Progenitor cell of endocrine pancreas (in vitro differentiated cells): ENCODE measurements at regions not wholly inside any gene's neighbourhood (a gene's known extent, or its start where the extent isn't known, plus 50 kb on each side); places are given as distances from the start of the nearest gene placed in this dataset.
"Not testable (repeated sequence)": the region's sequence is repeated elsewhere in the genome, so short reads cannot be mapped to it uniquely, and the experiment has no call there.

Experiments used
- DNase-seq: peaks from one replicate; pipeline ENCODE4 v3.0.0; 2021; ENCODE audit warnings: low spot score; ENCODE audit not compliant: unreplicated experiment
- H3K27ac Mint-ChIP-seq: 2 replicates; pipeline ENCODE4 v1.8.0; 2021; ENCODE audit warnings: mild to moderate bottlenecking, moderate library complexity, mixed read lengths
- H3K27me3 Mint-ChIP-seq: 2 replicates; pipeline ENCODE4 v1.8.0; 2021; ENCODE audit warnings: mixed read lengths
- H3K36me3 Mint-ChIP-seq: 2 replicates; pipeline ENCODE4 v1.8.0; 2022; ENCODE audit warnings: mixed read lengths; ENCODE audit not compliant: insufficient read depth
- H3K4me1 Mint-ChIP-seq: 2 replicates; pipeline ENCODE4 v1.8.0; 2021; ENCODE audit warnings: low read depth, mixed read lengths
- H3K4me3 Mint-ChIP-seq: 2 replicates; pipeline ENCODE4 v1.8.0; 2021; ENCODE audit warnings: low read depth, mild to moderate bottlenecking, moderate library complexity, mixed read lengths
- H3K9me3 Mint-ChIP-seq: 2 replicates; pipeline ENCODE4 v1.8.0; 2021; ENCODE audit warnings: low read depth, mixed read lengths
- TF ChIP-seq, protein P1 (sequence below): fragments of 200-600 bp; sonication (generic); IDR thresholded peaks from one replicate; pipeline ENCODE4 v1.5.0; 2021; ENCODE audit warnings: antibody characterized with exemption, mild to moderate bottlenecking; ENCODE audit not compliant: unreplicated experiment

DNA sequence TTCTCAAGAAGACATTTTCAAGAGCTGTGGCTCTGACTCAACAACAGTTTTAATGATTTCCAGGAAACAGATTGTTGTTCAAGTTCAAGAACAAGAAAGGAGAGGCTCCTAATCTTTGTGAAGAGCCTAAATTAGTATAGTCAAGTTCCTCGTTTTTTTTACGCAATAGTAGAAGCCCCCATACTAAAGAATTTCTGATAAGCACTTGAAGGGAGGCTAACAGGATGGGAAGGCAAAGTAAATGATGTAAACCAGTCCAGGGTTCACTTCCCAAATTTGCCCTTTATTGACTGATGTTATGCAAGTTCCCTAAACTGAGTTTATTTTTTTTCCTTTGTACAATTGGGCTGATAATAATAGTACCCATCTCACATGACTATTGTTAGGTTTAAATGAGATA, 178.2 kb downstream of the RTL9 start:
- Mint-ChIP-seq H3K4me1 (no peaks in the 10 kb centered on the region), H3K36me3 (peaks cover 5% of the 10 kb centered on the region), H3K27me3 (no peaks in the 10 kb centered on the region), H3K27ac (no peak overlapping the region), H3K9me3 (peaks cover 16% of the 10 kb centered on the region), H3K4me3 (no peak overlapping the region)
- TF ChIP-seq, protein P1, sequence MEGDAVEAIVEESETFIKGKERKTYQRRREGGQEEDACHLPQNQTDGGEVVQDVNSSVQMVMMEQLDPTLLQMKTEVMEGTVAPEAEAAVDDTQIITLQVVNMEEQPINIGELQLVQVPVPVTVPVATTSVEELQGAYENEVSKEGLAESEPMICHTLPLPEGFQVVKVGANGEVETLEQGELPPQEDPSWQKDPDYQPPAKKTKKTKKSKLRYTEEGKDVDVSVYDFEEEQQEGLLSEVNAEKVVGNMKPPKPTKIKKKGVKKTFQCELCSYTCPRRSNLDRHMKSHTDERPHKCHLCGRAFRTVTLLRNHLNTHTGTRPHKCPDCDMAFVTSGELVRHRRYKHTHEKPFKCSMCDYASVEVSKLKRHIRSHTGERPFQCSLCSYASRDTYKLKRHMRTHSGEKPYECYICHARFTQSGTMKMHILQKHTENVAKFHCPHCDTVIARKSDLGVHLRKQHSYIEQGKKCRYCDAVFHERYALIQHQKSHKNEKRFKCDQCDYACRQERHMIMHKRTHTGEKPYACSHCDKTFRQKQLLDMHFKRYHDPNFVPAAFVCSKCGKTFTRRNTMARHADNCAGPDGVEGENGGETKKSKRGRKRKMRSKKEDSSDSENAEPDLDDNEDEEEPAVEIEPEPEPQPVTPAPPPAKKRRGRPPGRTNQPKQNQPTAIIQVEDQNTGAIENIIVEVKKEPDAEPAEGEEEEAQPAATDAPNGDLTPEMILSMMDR = no peak
- DNase-seq = no peak

DNA sequence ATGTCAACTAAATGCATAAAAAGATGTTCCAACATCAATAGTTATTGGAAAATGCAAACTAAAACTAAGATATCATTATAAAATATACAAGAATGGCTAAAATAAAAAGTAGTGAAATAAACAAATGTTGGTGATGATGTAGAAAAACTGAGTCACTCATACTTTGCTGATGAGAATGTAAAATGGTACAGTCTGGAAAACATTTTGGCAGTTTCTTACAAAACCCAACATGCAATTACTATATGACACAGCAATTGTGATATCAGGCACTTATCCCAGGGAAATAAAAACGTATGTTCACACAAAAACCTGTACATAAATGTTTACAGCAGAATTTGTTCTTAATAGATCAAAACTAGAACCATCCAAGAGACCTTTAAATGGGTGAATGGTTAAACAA, 182.6 kb downstream of the RTL9 start:
- Mint-ChIP-seq H3K27ac (no peak overlapping the region), H3K9me3 (peaks cover 19% of the 10 kb centered on the region), H3K27me3 (no peaks in the 10 kb centered on the region), H3K4me3 (no peak overlapping the region), H3K36me3 (peaks cover 4% of the 10 kb centered on the region), H3K4me1 (no peaks in the 10 kb centered on the region)
- DNase-seq = no peak
- TF ChIP-seq, protein P1 = no peak

DNA sequence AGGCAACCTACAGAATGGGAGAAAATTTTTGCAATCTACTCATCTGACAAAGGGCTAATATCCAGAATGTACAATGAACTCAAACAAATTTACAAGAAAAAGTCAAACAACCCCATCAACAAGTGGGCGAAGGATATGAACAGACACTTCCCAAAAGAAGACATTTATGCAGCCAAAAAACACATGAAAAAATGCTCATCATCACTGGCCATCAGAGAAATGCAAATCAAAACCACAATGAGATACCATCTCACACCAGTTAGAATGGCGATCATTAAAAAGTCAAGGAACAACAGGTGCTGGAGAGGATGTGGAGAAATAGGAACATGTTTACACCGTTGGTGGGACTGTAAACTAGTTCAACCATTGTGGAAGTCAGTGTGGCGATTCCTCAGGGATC, 192.2 kb downstream of the RTL9 start:
- peaks cover 13% of the 10 kb centered on the region for H3K9me3 Mint-ChIP-seq
- DNase-seq, H3K4me3 Mint-ChIP-seq, H3K36me3 Mint-ChIP-seq, H3K4me1 Mint-ChIP-seq, H3K27ac Mint-ChIP-seq, H3K27me3 Mint-ChIP-seq: not testable (repeated sequence)

DNA sequence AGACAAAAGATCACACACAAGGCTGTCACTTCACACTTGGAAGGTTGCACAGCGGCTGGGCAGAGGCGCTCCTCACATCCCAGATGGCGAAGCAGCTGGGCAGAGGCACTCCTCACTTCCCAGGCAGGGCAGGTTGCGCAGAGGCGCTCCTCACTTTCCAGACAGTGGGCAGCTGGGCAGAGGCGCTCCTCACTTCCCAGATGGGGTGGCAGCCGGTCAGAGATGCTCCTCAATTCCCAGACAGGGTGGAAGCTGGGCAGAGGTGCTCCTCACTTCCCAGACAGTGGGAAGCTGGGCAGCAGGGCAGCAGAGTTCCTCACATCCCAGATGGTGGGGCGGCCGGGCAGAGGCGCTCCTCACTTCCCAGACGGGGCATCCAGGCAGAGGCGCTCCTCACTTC, 199.2 kb downstream of the RTL9 start:
- H3K27ac Mint-ChIP-seq = no peak overlapping the region
- H3K9me3 Mint-ChIP-seq = peaks cover 37% of the 10 kb centered on the region
- TF ChIP-seq, protein P1 = no peak
- no peak overlapping the region for H3K4me3 Mint-ChIP-seq
- DNase-seq = no peak
- no peaks in the 10 kb centered on the region for H3K4me1 Mint-ChIP-seq
- H3K36me3 Mint-ChIP-seq = no peaks in the 10 kb centered on the region
- H3K27me3 Mint-ChIP-seq = no peaks in the 10 kb centered on the region

DNA sequence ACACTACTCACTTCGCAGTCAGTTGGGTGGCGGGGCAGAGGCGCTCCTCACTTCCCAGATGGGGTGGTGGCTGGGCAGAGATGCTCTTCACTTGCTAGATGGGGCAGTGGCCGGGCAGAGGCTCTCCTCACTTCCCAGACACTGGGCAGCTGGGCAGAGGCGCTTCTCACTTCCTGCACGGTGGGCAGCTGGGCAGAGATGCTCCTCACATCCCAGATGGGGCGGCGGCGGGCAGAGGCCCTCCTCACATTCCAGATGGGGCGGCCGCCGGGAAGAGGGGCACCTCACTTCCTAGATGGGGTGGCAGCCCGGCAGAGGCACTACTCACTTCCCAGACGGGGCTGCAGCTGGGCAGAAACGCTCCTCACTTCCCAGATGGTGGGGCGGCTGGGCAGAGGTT, 199.8 kb downstream of the RTL9 start:
- TF ChIP-seq, protein P1 = no peak
- H3K27me3 Mint-ChIP-seq = no peaks in the 10 kb centered on the region
- no peaks in the 10 kb centered on the region for H3K36me3 Mint-ChIP-seq
- no peak overlapping the region for H3K4me3 Mint-ChIP-seq
- DNase-seq = no peak
- no peak overlapping the region for H3K27ac Mint-ChIP-seq
- H3K4me1 Mint-ChIP-seq = no peaks in the 10 kb centered on the region
- H3K9me3 Mint-ChIP-seq = peaks cover 37% of the 10 kb centered on the region

DNA sequence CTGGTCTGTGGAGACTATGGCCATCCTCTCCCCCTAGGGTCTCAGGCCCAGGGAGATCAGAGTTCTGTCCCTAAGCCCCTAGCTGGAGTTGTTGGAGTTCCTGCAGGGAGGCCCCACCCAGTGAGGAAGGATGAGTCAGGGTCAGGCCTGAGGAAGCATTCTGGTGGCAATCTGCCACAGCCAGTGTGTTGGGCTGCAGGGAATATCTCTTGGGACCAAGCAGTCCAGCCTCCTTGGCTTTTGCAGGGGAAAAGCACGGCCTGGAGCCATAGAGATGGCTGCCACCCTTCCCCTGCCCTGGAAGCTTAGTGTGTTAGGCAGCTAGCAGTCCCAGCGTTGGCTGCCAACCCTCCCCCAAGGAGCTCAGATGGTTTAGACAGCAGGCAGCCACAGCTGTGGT, 202.4 kb downstream of the RTL9 start:
- Mint-ChIP-seq H3K9me3 (peaks cover 34% of the 10 kb centered on the region), H3K4me1 (no peaks in the 10 kb centered on the region), H3K27ac (no peak overlapping the region), H3K36me3 (no peaks in the 10 kb centered on the region), H3K27me3 (no peaks in the 10 kb centered on the region), H3K4me3 (no peak overlapping the region)
- no peak for DNase-seq
- TF ChIP-seq, protein P1 = no peak
